Neutrophil (primary cell): ENCODE measurements at regions not wholly inside any gene's neighbourhood (a gene's known extent, or its start where the extent isn't known, plus 50 kb on each side); places are given as distances from the start of the nearest gene placed in this dataset.
A peak's percentile ranks its signal among the peaks of the same experiment; 100 is the strongest.

ENCODE experiments used
- H3K27ac ChIP-seq: fragments of 200-600 bp; sonication (generic); 2 replicates; pipeline ENCODE4 v1.5.1; 2016; ENCODE audit warnings: mild to moderate bottlenecking, moderate library complexity
- H3K27me3 ChIP-seq: fragments of 200-600 bp; sonication (generic); 2 replicates; pipeline ENCODE4 v1.6.0; 2016; ENCODE audit warnings: mild to moderate bottlenecking
- H3K36me3 ChIP-seq: fragments of 200-600 bp; sonication (generic); 2 replicates; pipeline ENCODE4 v1.5.1; 2017
- H3K4me1 ChIP-seq, 2 experiments: fragments of 200-600 bp in 1 of 2; sonication (generic) in 1 of 2; 1 replicate in 1 of 2; 2 replicates in 1 of 2; pipeline versions ENCODE4 v1.5.1 to v1.6.1; 2013 to 2016; ENCODE audit warnings: low read depth in 1 of 2, low read length in 1 of 2, mild to moderate bottlenecking in 1 of 2, moderate library complexity in 1 of 2; ENCODE audit not compliant: control insufficient read depth in 1 of 2, insufficient read depth in 1 of 2
- H3K4me3 ChIP-seq, 2 experiments: fragments of 200-600 bp in 1 of 2; sonication (generic) in 1 of 2; 1 replicate in 1 of 2; 2 replicates in 1 of 2; pipeline ENCODE4 v1.5.1; 2013 to 2016; ENCODE audit warnings: low read depth in 1 of 2, low read length in 1 of 2, mild to moderate bottlenecking in 1 of 2, moderate library complexity in 1 of 2
- H3K9me3 ChIP-seq: fragments of 200-600 bp; sonication (generic); 2 replicates; pipeline ENCODE4 v1.5.1; 2016
- CTCF ChIP-seq: fragments of 200-600 bp; sonication (generic); IDR thresholded peaks from 2 replicates; pipeline ENCODE4 v1.5.1; 2016; ENCODE audit warnings: antibody characterized with exemption

GRCh38 chr11:35073691-35074419 is 65.1 kb upstream of the CD44 start:
- peaks cover 16 to 18% of the 10 kb centered on the region in 2 experiments for H3K4me1 ChIP-seq
- no peaks in the 10 kb centered on the region for H3K36me3 ChIP-seq
- H3K9me3 ChIP-seq: no peaks in the 10 kb centered on the region
- H3K27me3 ChIP-seq: no peaks in the 10 kb centered on the region
- H3K4me3 ChIP-seq: no peak overlapping the region
- no peak overlapping the region for H3K27ac ChIP-seq
- no peak for TF ChIP-seq CTCF

GRCh38 chr11:35076201-35077100 is 62.5 kb upstream of the CD44 start:
- H3K36me3 ChIP-seq: no peaks in the 10 kb centered on the region
- peaks cover 16 to 20% of the 10 kb centered on the region in 2 experiments for H3K4me1 ChIP-seq
- H3K27me3 ChIP-seq: no peaks in the 10 kb centered on the region
- no peak overlapping the region for H3K27ac ChIP-seq
- no peak for TF ChIP-seq CTCF
- no peak overlapping the region for H3K4me3 ChIP-seq
- no peaks in the 10 kb centered on the region for H3K9me3 ChIP-seq

GRCh38 chr11:35077709-35078469 is 61.1 kb upstream of the CD44 start:
- Histone ChIP-seq H3K36me3 (no peaks in the 10 kb centered on the region), H3K4me1 (peaks cover 24 to 28% of the 10 kb centered on the region in 2 experiments), H3K27me3 (peaks cover 5% of the 10 kb centered on the region), H3K9me3 (no peaks in the 10 kb centered on the region), H3K4me3 (no peak overlapping the region), H3K27ac (peak overlapping the region; percentile 60)
- TF ChIP-seq CTCF: no peak

- TF ChIP-seq CTCF: no peak
- Histone ChIP-seq H3K27me3 (peaks cover 5% of the 10 kb centered on the region), H3K27ac (peak overlapping the region; percentile 60), H3K9me3 (no peaks in the 10 kb centered on the region), H3K4me1 (peaks cover 29 to 33% of the 10 kb centered on the region in 2 experiments), H3K4me3 (no peak overlapping the region), H3K36me3 (no peaks in the 10 kb centered on the region)
These were observed 60.6 kb upstream of the CD44 start for GRCh38 chr11:35078470-35078735.

GRCh38 chr11:35079611-35080010 is 59.4 kb upstream of the CD44 start:
- no peak overlapping the region for H3K4me3 ChIP-seq
- no peak for TF ChIP-seq CTCF
- peaks cover 37 to 38% of the 10 kb centered on the region in 2 experiments for H3K4me1 ChIP-seq
- no peaks in the 10 kb centered on the region for H3K36me3 ChIP-seq
- no peak overlapping the region for H3K27ac ChIP-seq
- no peaks in the 10 kb centered on the region for H3K9me3 ChIP-seq
- H3K27me3 ChIP-seq: peaks cover 5% of the 10 kb centered on the region
